Sigmoid colon (tissue), 4 donors: ENCODE measurements at regions not wholly inside any gene's neighbourhood (a gene's known extent, or its start where the extent isn't known, plus 50 kb on each side); places are given as distances from the start of the nearest gene placed in this dataset.

Experiments
- CTCF ChIP-seq, 4 experiments: fragments of 450-650 bp in 3 of 4; fragments of 200-600 bp in 1 of 4; IDR thresholded peaks; one replicate each; pipeline ENCODE4 v1.5.1; 2016 to 2019; ENCODE audit warnings: antibody characterized with exemption in 4 of 4, mild to moderate bottlenecking in 3 of 4, moderate library complexity in 2 of 4
- POLR2AphosphoS5 ChIP-seq, 4 donors: sonication (generic); formaldehyde crosslinking; IDR thresholded peaks; one replicate each; pipeline ENCODE4 v1.6.1; 2017; ENCODE audit warnings: antibody characterized with exemption in 4 of 4

DNA sequence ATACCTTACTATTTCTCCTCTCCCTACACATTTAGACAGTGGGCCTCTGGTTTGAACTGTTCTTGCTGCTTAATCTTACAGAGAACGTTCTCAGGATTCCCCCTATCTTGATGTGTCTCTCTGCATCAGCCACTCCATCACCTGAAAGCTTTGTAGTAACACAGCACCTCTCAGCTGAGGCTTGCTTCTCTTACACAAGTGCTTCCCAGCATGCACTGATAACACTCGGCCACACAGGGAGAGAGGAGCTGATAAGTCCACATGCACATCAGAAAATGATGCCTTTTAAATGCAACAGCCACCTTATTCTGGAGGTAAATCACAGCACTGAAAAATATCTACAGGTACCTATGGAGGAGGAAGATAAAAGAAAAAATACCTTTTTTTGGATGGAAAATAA, 192.2 kb upstream of the TSHZ3 start:
- TF ChIP-seq CTCF (IDR thresholded peaks at IDR 0.05) (no peak), POLR2AphosphoS5 (IDR thresholded peaks at IDR 0.05) (no peak)
